ENCODE measurements at regions not wholly inside any gene's neighbourhood (a gene's known extent, or its start where the extent isn't known, plus 50 kb on each side); places are given as distances from the start of the nearest gene placed in this dataset.

- H3K4me3 ChIP-seq (ENCODE audit: low read depth, low read length) = no peak overlapping the region
- TF ChIP-seq CTCF (IDR thresholded peaks at IDR 0.05; ENCODE audit: low read depth, low read length) = no peak
These were observed 307.1 kb upstream of the RSPO3 start for GRCh38 chr6:126811321-126811720.

- no peak overlapping the region for H3K4me3 ChIP-seq (ENCODE audit: low read depth, low read length)
- no peak for TF ChIP-seq CTCF (IDR thresholded peaks at IDR 0.05; ENCODE audit: low read depth, low read length)
These were observed 306.5 kb upstream of the RSPO3 start for GRCh38 chr6:126812010-126812409.

- H3K4me3 ChIP-seq (ENCODE audit: low read depth, low read length) = no peak overlapping the region
- TF ChIP-seq CTCF (IDR thresholded peaks at IDR 0.05; ENCODE audit: low read depth, low read length) = no peak
These were observed 305.8 kb upstream of the RSPO3 start for GRCh38 chr6:126812651-126813050.

DNA sequence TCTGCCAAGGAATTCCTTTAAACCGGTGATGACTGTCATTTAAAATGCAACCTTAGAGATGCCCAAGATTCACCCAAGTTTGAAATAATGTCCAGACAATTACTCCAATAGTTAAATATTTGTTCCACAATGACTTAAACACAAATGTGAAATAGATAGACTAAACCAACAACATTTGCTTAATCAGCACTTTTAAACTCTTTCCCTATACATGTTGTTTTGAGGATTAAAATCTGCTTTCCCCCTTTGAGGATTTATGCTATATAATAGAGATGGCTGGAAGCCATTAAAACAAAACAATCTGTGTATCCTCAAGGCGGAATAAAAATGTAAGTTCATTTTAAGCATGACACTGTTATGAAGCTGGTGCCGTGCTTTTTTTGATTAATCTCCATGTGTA lies 297.8 kb upstream of the RSPO3 start:
- no peak overlapping the region for H3K4me3 ChIP-seq (ENCODE audit: low read depth, low read length)
- no peak for TF ChIP-seq CTCF (IDR thresholded peaks at IDR 0.05; ENCODE audit: low read depth, low read length)

DNA sequence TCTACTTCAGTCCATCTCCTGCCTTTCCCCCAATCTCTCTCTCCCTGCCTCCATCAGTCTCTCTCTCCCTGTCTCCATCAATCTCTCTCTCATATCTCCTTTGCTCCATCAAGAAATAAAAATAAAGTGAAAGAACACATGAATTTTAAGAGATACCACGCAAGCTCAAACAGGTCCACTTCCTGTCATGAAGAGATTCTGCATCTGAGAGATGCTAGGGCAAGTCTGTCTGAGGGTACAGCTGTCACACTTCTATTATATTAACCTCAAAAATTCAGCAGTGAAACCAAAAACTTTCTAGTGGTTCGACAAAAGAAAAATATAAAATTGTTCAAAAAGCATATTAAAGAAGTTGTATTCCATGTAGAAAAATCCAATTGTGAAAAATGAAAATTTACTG lies 296.8 kb upstream of the RSPO3 start:
- no peak overlapping the region for H3K4me3 ChIP-seq (ENCODE audit: low read depth, low read length)
- no peak for TF ChIP-seq CTCF (IDR thresholded peaks at IDR 0.05; ENCODE audit: low read depth, low read length)

DNA sequence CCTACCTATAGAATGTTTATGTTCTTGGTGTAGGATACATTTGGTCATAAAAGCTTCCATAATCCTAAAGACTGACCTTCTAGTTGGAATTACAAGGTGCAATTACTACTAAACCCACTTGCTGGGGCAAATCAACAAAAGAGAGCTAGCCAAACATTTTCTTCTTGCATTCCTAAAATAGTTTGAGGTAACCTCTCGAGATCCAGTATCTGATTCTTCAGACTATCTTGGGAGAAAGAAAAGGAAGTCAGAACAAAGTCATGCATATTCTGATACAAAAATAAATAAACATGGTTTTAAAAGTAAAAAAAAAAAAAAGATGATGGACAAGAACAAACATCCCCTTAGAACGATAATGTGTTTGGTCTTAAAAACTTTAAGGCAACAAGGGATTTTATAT lies 294.2 kb upstream of the RSPO3 start:
- no peak overlapping the region for H3K4me3 ChIP-seq (ENCODE audit: low read depth, low read length)
- TF ChIP-seq CTCF (IDR thresholded peaks at IDR 0.05; ENCODE audit: low read depth, low read length) = no peak

- H3K4me3 ChIP-seq (ENCODE audit: low read depth, low read length) = no peak overlapping the region
- TF ChIP-seq CTCF (IDR thresholded peaks at IDR 0.05; ENCODE audit: low read depth, low read length) = no peak
These were observed 293.7 kb upstream of the RSPO3 start for GRCh38 chr6:126824815-126825214.
